GM11168 (cell line): ENCODE measurements at regions not wholly inside any gene's neighbourhood (a gene's known extent, or its start where the extent isn't known, plus 50 kb on each side); places are given as distances from the start of the nearest gene placed in this dataset.

Experiments
- in situ Hi-C: fragments of 300-500 bp; cut with MboI; formaldehyde crosslinking; loops from one replicate; pipeline ENCODE4 v1.12.0; 2022; ENCODE audit warnings: low sequenced_read_pairs; ENCODE audit not compliant: unreplicated experiment

- in situ Hi-C loops, result no loop called here
Measured at GRCh38 chr6:100155141-100155540, 161.1 kb upstream of the MCHR2 start.

- in situ Hi-C loops, result no loop called here
Measured at GRCh38 chr6:100153636-100154275, 159.7 kb upstream of the MCHR2 start.

DNA sequence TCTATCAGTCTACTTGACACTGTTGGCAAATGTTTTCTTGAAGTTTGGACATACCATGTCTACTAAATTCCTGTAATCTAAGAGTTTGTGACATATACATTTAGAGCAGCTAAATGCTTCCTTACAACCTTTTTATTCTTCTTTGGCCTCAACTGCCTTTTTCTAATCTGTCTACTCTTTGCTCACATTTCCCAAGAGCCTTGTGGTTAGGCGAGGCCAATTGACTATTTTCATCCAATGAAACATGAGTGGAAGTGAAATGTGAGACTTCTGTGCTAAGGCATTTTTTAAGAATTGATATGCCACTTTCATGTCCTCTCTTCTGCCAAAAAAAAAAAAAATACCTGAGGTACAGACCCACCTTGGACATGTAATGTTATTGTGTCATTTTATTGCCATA lies 158.2 kb upstream of the MCHR2 start:
- in situ Hi-C loops, result no loop called here

DNA sequence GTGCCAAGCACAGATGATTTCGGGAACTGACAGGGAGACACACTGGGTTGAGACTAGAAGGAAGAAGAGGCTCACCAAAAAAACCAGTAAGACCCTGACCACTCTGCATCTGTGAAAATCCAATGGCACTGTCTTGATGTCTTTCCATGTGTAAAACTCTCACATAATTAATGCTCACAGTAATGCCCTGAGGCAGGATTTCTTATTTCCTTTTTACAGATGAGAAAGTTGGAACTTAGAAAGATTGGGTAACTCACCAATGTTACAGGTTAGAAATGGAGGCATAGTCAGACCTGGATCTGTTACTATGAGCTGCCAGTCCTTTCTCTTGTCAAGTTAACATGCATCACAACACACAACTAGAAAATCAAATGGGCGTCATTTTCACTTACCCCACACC lies 151.0 kb upstream of the MCHR2 start:
- in situ Hi-C loops, result no loop called here

DNA sequence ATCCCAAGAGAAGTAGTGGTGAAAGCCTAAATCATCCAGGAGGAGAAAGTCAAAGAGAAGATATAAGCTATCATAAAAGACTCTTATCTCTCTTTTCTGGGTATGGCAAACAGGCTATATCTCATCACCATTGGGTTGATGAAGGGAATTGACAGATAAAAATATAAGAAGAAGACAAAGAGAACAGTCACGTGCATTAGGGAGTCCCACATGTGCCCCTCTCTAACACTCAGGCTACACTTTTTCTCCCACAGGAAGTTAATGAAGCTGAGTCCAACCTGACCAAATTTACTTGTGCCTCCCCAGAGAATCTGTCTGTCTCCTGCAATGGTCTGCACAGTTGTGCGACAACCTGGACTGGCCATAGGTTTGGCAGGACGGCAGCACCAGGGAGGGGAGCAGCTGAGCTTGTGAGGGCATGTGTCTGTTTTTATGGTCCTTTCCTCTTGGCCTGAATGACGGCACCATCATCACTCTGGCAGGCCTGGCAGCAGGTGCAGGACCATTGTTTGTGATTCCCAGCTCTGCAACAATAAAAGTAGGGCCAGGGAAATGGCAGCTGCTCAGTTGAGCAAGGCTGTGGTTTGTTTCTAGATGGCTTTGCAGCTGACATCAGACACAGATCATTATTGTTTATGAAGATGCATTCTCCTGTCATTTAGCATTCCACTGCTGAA lies 144.5 kb upstream of the MCHR2 start:
- in situ Hi-C loops, result no loop called here

GRCh38 chr6:100137759-100138158 lies 143.7 kb upstream of the MCHR2 start:
- in situ Hi-C loops, result no loop called here

DNA sequence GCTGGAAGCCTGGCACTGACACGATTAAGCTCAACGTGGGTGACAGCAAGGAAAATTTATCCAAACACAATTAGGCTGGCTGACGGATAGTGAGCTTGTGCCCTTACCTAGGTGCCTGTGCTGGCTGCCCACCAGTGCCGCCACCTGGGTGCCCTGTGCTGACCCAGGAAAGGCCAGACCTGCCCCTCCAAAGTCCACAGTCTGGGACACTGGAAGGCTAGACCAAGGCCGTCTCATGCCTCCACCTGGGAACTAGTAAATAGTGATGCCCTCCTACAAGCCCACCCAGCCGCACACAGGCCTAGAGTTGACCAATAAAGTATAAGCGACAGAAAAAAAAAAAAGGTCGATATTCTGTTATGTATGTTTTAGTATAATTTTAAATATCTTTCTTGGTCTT lies 142.6 kb upstream of the MCHR2 start:
- in situ Hi-C loops, result no loop called here

DNA sequence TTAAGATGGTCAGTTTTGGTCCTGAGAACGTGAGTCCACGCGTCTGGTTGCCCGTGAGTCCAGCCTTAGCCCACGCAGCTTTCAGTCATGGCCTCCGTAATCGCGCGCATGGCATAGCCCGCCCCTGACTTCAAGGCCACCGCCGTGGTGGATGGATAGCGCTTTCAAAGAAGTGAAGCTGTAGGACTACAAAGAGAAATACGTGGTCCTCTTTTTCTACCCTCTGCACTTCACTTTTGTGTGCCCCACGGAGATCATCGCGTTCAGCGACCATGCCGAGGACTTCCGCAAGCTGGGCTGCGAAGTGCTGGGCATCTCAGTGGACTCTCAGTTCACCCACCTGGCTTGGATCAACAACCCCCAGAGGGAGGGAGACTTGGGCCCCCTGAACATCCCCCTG lies 142.0 kb upstream of the MCHR2 start:
- in situ Hi-C loops, result no loop called here

- in situ Hi-C loops, result no loop called here
Measured at GRCh38 chr6:100134703-100135102, 140.7 kb upstream of the MCHR2 start.

DNA sequence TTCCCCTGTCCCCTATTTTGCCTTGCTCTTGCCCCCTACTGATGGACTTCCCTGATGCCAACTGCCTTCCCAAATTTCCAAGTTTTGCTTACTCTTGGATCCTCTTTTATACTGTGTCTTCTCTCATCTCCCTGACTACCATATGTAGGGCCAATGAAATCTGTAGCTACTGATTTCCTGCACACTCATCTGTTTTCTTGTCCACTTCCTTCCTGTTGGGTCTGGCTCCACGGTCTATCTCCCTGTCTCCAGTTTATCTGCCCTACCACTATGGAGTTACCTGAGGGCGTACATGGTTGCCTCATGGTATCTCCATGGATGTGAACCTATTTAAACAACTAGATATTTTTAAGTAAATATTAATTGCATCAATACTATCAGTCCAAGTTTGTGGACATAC lies 140.3 kb upstream of the MCHR2 start:
- in situ Hi-C loops, result no loop called here

- in situ Hi-C loops, result no loop called here
Measured at GRCh38 chr6:100132005-100132404, 138.0 kb upstream of the MCHR2 start.

DNA sequence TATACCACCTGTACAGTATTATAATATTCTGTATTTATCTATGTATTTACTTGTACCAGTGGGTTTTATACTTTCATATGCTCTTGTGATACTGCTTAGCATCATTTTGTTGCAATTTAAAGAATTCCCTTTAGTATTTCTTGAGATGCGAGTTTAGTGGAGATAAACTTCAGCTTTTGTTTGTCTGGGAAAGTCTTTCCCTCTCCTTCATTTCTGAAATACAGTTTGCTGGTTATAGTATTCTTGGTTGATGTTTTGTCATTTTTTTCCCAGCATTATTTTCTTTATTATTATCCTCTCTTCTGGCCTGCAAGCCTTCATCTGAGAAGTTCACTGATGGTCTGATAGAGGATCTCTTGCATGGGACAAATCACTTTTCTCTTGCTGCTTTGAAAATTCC lies 136.6 kb upstream of the MCHR2 start:
- in situ Hi-C loops, result no loop called here

DNA sequence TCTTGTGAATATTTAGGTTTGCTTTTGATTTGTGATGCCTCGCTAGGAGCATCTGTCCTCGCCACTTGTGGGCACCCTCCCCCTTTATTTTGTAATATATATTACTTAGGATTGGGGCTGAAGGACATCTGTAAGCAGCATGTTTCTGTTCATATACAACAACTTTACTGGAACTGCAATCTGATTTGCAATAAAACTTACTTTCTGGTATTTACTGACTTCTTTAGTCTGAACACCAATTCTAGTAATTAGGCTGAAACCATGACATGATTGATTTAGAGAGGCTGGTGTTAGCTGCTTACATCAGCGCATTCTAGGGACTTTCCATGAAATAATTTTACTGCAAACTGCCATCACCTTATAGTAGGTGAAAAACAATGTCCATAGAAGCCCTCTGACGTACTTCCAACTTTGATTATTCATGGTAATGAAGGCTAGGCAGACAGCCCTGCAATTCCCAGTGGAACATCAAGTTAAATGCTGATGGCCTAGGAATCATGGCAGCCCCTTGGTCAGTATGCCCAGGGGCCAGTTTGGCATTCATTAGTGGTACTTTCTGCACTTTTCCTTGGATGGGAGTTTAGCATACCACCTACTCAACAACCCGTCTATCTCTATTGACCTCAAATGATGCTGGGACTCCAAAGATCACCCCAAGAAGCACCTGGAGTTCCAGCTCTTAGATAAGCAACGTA lies 132.9 kb upstream of the MCHR2 start:
- in situ Hi-C loops, result no loop called here

DNA sequence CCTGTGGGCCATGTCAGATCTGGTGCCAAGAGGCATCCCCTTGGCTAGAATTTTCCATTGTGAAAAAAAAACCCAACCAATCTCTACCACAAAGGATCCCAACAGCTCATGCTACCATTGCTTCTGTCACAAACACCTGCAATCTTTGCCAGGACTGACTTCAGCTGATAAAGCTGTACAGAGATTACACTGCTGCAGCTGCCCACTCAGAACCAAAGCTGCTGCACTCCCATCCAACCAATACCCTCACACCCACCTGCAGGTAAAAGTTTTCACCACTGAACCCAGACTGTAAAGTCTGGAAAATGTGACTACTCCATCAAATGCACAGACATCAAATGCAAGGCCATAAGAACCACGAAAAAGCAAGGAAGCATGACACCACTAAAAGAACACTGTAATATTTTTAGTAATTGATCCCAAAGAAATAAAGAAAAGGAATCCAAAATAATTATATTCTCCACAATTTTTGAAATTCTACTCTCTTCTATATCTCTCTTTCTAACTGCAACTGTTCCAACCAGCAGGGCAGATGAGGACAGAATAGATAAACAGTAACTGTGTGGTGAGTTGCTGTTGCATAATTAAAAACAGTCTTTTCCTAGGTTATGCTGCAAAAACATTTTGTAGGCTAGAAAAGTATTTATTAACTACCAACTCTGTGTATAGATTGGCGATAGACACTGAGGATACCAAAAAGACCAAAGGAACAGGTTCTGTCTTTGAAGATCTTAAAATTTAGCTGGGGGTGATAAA lies 128.0 kb upstream of the MCHR2 start:
- in situ Hi-C loops, result loop anchor here (25.0 kb wide), 1 partner anchor 540 kb away; no protein-coding TSS in a partner anchor

DNA sequence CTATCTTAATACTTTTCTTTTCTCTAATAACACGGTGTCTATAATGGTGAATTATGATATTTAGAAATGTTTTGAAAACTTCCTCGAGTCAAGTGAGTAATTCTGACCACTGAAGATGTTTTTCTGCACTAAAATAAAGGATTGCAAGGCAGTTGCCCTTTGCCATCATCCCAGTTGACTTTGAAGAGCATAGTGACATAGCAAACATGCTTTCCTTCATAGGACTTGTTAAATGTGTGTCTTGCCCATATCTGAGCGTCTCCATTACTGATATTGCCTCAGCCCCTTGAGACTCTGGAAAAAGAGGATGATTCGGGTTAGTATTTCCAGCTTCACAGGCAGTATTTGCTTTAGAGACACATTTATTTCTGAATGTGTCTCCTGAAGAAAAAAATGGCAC lies 125.2 kb upstream of the MCHR2 start:
- in situ Hi-C loops, result loop anchor here (5.0 to 25.0 kb wide), 2 partner anchors 358 to 543 kb away; no protein-coding TSS in a partner anchor

DNA sequence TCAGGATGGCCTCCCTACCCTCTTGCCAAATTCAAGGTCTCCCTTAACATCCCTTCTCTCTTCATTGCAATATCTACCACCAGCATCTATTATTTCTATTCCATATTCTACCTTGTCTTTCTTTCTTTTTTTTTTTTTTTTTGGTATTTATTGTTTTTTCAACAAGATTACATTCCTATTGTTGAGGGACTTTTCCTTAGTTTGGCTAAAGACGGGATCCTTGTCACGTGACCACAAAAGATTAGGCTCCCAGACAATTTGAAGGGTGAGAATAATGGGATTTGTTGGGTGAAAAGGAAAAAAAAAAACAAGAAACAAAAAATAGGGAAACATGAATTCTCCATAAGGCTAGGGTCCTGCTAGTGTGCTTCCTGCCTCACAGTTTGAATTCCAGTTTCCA lies 124.3 kb upstream of the MCHR2 start:
- in situ Hi-C loops, result loop anchor here (5.0 to 25.0 kb wide), 2 partner anchors 359 to 544 kb away; no protein-coding TSS in a partner anchor

- in situ Hi-C loops, result loop anchor here (5.0 to 25.0 kb wide), 2 partner anchors 360 to 545 kb away; no protein-coding TSS in a partner anchor
Measured at GRCh38 chr6:100117680-100118079, 123.7 kb upstream of the MCHR2 start.

DNA sequence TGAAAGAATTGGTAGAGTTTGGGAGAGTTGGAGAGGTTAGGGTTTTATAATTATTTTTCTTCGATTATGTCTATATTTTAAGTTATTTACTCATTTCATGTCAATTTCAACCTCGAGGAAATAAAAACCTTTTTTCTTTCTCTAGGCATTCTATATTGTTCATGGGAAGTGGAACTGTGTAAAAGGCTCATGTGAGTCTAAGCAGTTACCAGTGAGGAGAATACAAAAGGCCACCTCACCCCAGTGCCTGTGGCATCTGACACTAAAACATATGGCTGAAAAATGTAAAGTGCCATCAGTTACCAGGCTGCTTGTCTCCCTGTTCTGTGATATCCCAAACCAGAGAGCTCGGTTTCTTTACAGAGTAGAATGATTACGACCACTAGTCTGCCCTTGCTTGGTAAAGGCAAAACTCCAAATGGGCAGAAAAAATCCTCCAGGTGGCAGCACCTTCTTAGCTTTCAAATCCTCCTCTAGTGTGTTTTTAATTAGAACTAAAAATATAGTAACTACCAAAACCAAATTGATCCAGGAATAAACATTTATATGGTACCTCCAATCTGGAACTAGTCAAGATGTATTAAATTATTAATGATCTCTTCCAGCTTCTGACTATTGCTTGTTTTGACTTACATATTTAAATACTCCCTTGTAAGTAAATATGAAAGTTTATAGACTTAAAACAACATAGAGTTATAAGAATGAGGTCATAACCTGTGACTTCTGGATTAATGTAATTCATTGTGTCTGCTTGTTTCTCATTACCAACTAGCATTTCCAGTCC lies 122.6 kb upstream of the MCHR2 start:
- in situ Hi-C loops, result loop anchor here (5.0 to 25.0 kb wide), 2 partner anchors 361 to 546 kb away; no protein-coding TSS in a partner anchor

DNA sequence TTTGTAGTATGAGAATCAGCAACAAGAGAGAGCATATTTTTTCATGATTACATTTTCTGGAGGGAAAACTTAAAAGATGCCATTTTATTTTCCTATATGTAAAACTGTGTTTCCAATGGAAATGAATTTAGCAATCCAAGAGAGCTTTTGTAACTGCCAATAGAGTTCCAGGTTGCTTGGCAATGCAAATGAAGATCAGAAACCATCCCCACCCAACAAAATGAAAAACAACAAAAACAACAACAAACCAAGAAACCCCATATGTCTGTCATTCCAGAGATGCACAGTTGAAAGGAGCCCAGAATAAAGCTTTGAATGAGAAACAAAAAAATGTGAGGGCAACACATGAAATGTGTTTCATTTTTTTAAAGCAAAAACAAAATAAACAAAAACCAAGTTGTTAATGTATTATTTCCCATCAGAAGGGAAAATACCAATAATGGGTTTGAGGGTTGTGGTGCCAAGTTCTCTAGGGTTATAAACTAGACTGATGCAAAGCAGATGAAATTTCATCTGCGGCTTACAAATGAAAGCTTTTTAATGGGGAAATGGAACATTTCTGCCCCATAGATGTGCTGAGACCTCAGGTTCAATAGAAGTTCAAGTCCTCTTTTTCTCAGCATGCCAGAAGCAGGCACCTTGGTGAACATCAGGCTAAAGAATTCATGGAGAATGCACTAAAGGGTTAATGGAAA lies 121.5 kb upstream of the MCHR2 start:
- in situ Hi-C loops, result loop anchor here (5.0 to 25.0 kb wide), 2 partner anchors 362 to 547 kb away; no protein-coding TSS in a partner anchor
